GM19395 (cell line): ENCODE measurements at regions not wholly inside any gene's neighbourhood (a gene's known extent, or its start where the extent isn't known, plus 50 kb on each side); places are given as distances from the start of the nearest gene placed in this dataset.
"Not testable (repeated sequence)": the region's sequence is repeated elsewhere in the genome, so short reads cannot be mapped to it uniquely, and the experiment has no call there.

Experiments used
- ATAC-seq: cut with Tn5 transposase; IDR thresholded peaks from one replicate; pipeline ENCODE4 v1.9.1; 2021; ENCODE audit warnings: mild to moderate bottlenecking, moderate library complexity; ENCODE audit not compliant: unreplicated experiment

DNA sequence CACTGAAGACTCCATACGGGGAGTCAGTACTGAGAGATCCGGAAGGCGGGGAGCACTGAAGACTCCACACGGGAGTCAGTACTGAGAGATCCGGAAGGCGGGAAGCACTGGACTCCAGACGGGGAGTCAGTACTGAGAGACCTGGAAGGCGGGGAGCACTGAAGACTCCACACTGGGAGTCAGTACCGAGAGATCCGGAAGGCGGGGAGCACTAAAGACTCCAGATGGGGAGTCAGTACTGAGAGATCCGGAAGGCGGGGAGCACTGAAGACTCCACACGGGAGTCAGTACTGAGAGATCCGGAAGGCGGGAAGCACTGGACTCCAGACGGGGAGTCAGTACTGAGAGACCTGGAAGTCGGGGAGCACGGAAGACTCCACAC lies 77.2 kb downstream of the DLL1 start:
- not testable (repeated sequence) for ATAC-seq

DNA sequence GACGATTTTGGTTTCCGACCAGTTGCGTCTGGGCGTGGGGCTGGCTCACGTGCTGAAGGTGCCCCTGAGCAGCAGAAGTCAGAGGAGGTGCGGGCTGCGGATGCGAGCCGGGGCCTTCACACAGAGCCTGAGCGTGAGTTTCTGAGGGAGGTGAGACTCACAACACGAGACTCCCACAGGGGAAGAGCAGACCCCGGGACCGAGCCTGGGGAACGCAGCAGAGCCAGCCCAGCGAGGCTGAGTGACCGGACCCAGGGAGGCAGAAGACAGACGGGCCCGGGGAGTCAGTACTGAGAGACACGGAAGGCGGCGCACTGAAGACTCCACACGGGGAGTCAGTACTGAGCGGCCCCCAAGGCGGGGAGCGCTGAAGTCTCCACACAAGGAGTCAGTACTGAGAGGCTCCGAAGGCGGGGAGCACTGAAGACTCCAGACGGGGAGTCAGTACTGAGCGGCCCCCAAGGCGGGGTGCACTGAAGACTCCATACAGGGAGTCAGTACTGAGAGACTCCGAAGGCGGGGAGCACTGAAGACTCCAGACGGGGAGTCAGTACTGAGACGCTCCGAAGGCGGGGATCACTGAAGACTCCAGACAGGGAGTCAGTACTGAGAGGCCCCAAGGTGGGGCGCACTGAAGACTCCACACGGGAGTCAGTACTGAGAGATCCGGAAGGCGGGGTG lies 77.8 kb downstream of the DLL1 start:
- no peak for ATAC-seq

DNA sequence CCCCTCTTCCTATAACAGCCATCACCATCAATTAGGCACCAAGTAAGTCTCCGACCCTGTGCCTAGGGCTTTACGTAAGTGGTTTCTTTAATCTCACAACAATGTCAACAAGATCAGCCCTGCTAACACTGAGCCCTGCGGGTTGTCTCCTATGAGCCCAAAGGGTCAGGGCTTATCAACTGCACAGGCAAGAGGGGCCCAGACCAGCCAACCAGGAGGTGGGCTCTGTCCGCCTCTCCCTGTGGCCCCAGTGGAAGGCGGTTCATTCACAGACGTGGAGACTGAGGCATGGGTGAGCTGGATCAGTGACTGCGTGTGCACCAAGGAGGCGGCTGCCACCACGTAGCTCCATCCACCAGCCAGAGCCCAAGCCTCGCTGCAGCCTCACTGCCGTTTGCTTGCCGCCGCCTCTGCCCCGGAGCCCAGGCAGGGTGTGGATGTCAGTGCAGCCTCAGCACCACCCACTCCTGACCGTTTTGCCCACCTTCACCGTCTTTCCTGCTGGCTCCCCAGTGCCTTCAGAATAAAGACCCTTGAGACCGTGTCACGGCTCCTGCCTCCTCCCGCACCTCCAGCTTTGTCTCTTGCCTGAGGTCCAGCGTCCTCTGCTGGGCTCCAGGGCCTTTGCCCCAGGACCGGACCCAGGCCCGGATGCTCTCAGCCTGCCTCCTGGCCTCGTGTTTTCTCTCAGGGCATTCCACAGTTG lies 78.7 kb downstream of the DLL1 start:
- no peak for ATAC-seq

DNA sequence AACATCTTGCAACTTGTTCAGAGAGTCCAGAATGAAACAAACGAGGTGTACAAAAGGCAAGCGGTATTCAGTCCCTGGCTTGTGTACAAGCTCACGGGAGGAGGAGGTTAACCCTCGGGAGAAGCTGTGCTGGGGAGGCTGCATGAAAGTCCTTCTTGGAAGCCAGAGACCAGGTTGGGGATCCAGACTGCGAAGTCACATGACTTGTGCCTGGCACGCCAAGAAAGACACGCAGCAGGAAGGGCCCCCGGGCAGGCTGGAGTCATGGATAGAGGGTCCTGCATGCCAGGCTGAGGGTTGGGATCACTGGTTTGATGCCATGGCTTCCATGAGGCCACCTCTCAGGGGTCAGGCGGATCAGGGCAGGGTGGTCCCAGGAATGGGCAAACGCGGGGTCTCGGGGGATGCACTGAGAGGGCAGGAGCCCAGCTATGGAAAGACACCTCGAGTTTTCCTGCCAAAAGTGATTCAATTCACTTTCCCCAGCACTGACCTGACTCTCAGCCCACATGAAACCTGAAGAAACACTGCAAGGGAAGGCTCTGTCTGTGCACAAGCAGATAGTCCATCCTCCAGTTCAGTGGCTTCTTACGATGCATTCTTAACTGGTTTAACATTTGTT lies 79.4 kb downstream of the DLL1 start:
- ATAC-seq = no peak

DNA sequence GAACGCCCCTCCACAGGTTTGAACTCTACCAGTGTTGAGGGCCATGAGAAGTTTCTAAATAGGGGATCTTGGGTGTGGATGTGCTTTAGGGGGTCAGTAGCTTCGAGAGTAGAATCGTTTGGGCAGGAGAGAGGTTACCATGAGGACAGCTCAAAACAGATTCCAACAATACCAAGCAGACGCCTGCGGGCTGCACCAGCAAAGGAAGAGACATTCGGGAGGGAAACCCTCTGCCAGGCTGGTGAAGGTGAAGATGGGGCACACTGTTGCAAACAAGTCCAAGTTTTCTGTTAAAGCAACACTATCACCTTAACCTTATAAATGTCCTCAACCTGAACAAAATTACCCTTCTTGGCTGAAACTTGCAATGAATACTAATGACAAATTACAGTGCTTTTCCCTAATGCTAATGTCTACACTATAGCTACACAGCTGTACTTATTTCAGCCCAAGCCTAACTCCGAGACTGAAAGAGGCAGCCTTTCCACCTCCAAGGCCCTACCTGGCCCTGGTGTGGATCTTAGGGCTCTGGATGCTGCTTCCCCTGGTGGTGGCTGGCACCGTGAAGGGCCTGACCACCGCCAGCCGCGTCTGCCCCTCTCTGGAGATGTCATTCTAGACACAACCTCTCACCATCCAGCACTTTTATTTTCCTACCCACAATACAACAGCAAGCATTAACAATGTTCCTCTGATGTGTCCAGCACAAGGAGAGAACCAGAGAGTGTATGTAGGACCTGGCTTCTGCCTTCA lies 80.1 kb downstream of the DLL1 start:
- no peak for ATAC-seq

DNA sequence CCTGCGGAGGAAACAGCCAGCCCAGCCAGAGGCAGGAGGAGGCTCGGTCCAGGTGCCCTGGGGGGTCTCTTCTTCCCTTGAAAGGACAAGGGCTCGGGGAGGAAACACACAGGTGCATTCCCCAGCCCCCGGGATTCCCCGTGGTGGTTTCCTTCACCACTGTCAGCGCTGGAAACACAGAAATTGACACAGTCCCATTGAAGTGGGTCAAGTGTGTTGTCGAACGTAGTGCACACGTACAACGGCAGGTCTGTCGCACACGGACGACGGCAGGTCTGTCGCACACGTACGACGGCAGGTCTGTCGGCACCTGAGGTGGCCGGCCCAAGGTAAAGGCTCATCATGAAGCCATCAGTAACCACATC lies 80.9 kb downstream of the DLL1 start:
- ATAC-seq = no peak

DNA sequence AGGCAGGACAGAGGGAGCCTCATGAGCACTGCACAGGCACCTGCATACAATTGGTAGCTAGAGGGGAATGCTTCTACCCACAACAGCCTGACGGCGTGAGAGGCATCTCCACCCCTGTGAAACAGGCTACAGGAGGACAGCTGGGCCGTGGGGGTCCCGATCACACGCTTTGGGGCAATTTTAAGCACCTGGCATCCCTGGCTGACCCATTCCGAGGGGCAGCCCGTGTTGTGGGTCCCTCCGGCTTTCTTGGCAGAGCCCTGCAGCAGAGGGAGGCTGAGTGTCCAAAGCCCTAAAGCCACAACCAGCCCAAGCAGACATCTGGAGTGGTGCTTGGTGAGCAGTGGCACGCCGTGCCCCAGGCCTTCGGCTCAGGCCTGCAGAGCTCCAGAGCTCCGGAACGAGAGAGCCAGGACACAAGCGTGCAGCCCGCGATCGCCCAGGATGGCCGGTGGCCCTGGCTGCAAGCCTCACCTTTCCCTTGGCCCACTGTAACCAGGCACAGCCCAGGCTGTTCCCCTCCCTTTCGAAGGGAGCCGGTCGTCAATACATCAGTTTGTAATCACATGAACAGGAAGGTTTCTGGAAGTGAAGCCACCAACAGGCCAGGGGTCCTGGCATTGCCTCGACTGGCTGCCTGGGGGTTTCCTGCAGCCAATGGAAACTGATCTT lies 81.4 kb downstream of the DLL1 start:
- ATAC-seq = no peak

DNA sequence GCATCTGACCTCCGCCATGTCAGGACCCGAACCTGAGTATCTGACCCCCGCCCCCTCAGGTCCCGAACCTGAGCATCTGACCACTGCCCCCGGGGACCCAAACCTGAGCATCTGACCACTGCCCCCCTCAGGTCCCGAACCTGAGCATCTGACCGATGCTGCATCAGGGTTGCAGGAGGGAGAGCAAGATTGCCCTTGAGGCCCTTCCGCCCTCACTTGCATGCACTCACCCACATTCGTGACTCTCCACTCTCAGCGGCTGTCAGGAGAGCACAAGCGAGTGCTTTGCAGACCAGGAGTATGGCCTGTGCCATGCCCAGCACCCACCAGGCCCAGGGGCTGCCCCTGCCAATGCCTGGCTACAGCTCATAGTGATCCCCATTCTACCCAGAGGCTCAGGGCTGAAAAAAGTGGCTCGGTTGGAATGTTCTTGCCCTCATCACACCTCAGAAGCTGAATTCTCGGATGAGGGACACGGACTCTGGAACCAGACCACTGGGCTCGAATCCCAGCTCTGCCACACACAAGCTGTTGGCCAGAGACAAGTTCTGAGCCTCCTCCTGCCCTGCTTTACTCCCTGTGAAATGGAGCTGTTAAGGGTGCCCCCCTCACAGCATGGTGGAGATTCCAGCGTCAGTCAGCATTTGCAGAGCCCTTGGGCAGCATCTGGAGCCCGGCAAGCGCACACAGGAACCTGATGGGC lies 82.1 kb downstream of the DLL1 start:
- no peak for ATAC-seq

DNA sequence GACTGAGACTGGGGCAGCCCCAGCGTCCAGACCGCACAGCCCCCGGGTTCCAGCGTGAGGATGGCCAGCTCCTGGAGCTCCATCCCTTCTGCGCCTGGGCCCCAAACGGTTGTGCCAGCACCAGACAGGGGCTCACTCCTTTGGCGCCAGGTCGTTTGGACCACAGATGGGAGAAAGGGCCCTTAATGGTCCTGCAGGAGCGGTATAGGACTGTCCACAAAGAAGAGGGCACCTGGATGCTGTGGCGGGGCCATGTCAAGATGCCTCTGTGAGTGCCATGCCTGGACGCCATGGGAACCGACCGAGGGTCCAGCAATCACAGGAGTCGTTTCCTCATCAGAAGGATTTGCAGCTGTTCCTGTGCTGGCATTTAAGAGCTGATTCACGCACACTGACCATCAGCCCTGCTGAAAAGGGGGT lies 82.7 kb downstream of the DLL1 start:
- ATAC-seq = no peak

DNA sequence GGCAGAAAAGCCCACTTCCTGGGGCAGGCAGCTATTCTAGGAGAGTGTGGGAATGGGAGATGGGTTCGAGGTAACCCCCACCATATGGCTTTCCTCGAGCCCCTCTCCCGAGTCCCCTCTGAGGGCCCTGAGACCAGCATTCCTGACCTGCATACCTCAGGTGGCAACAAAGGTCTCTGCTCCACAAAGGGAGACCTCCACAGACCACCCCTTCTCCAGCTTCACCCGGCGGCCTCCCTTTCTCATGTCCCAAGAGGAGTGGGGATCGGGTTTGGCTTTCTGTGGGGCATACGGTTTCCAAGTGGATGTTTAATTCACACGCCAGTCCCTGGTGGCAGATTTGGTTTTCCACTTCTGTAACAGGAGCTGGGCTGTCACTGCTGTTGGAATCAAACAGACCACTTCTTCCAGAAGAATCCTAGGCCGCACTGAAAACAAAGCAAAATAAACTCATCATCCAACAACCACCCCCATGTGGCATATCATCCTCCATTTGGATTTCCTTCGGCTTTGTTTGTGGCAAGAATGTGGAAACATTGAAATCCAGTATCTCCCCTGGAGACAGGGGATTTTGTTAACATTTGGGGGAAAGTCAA lies 83.2 kb downstream of the DLL1 start:
- no peak for ATAC-seq

DNA sequence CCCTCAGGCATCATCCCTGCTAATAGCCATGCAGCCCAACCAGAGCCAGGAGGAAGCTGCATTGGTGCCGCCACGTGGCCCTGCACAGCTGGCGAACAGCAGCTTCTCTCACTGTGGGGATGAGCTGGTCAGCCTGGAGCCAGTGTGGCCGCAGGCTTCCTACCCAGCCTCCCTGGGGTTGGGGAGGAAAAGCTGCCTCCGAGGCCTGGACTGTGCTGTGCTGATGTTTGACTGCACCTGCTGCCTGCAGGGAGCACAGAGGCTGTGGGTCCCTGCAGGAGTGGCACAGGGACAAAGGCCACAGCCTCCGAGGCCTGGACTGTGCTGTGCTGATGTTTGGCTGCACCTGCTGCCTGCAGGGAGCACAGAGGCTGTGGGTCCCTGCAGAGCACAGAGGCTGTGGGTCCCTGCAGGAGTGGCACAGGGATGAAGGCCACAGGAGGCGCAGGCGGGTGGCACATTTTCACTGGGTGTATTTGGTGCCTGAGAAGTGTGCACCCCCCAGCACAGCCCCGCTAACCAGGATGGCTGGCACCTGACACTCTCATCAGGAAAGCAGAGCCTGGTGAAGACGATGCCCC lies 83.9 kb downstream of the DLL1 start:
- ATAC-seq = no peak

DNA sequence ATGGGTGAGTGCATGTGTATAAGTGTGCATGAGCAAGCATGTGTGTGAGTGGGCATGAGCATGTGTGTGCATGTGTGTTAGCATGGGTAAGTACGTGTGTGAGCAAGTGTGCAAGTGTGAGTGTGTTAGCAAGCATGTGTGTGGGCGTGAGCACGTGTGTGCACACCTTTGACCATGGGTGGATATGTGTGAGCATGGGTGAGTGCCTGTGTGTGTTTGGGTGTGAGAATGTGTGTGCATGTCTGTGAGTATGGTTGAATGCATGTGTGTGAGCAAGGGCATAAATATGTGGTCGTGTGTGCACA lies 84.6 kb downstream of the DLL1 start:
- ATAC-seq = no peak

DNA sequence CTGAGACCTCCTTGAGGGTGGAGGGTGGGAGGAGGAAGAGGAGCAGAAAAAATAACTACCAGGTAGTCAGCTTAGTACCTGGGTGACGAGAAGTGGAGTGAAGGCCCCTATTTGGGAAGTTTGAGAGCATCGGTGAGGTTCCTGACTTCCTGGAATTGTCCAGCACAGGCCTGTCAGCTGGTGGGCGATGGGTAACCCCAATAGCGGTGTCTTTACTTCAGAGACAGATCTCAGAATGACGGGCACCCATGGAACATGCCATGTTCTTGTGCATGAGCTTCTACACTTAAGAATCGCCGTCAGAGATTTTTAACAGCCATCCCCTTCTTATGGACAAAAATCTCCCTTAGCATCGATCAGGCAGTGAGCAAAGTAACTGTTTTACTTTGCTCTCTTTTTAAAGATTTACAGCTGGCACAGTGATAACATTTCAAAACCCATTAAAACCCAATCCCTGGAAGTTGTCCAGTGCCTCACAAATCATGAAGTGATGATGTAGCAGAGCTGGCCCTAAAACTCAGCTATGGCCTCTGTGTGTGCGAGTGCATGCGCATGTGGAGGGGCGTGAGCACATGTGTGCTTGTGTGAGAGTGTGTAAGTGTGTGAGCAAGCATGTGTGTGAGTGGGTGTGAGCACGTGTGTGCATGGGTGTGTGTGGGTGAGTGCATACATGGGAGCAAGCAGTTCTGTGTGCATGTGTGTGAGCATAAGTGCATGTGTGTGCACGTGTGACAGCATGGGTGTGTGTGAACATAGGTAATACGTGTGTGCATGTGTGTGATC lies 85.2 kb downstream of the DLL1 start:
- no peak for ATAC-seq

DNA sequence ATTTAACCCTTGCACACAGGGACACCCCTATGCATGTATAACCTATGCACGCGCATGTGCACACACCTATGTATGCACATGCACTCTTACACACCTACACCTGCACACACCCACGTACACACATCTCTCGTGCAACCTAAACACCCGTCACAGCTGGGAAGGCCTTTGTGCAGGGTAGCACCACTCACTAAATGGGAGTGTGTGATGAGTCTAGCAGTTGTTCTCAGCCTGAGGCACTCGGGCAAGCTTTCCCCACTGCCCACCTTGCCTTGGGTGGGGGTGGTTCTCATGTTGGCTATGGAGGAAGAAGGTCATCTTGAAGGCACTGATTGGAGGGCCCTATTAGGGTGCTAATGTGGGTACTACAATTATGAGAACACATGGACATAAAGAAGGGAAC lies 85.8 kb downstream of the DLL1 start:
- ATAC-seq = no peak

DNA sequence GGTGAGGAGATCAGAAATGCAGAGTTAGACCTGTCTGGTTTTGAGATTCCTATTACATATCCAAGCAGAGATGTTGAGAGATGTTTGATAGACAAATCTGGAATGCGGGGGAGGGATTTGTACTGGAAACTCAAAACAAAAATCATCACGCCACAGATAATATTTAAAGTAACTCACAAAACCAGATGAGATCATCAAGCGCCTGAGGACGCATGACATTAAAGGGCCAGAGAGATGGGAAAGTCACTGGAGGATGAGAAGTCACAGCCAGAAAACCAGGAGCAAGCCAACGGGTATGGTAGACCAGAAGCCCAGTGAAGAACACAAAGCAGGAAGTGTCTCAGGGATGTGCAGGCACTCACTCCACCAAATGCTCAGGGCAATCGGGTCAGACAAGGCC lies 87.7 kb downstream of the DLL1 start:
- ATAC-seq = no peak

DNA sequence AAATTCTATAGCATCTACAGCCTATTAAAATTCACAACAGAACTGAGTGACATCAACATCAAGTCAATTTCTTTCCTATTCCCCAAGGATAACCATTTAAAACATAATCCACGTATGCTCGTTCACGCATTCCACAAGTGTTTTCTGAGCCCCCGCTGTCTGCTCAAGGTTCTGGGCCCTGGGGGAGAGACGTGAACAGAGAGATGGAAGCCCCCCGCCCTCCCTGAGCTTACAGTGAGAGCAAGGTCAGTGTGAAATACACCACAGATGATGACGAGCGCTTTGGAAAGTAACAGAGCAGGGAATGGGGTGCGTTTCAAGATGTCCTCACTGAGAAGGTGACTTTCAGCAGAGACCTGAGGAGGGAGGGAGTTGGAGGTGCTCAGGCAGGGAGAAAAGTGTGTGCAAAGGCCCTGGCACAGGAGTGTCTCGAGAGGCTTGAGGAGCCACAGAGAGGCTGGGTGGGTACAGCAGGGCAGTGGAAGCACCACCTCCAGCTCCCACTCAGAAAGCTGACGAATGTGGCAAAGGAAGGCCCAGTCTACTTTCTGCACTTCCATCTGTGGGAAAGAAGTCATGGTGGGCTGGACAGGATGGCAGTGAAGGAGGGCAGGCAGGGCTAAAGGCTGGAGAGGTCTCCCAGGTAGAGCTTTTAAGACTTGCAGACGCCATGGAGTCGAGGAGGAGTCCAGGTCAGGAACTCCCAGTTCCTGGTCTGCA lies 88.3 kb downstream of the DLL1 start:
- no peak for ATAC-seq

DNA sequence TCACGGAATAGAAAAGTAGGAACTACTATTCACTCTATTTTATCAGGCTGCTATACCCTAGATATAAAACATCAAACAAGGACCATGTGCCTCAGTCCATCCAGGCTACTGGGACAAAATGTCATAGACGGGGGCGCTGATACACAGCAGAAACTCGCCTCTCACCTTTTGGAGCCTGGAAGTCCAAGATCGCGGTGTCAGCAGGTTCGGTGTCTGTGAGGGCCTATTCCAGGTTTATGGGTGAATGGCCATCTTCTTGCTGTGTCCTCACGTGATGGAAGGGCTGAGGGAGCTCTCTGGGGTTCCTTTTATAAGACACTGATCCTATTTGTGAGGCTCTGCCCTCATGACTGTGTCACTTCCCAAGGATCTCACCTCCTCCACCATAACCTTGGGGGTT lies 89.5 kb downstream of the DLL1 start:
- no peak for ATAC-seq

DNA sequence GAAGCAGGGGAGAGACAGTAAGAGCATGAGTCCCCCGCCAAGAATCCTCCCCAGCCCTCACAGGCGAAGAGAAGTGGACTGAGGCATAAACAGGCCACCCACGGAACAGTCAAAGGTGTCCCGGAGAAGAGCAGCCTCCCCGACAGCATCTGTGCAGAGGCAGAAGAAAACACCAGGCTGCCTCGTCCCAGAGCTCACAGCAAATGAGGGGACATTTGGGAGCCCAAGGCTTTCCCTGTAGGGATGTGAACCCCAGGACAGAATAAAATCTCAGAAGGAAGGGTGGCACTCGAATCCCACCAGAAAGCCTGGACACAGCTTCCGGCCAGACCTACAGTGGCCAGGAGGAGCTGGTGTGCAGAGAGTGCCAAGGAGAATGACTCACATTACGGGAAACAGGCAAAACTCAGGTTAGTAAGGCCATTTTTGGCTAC lies 90.4 kb downstream of the DLL1 start:
- ATAC-seq = no peak

DNA sequence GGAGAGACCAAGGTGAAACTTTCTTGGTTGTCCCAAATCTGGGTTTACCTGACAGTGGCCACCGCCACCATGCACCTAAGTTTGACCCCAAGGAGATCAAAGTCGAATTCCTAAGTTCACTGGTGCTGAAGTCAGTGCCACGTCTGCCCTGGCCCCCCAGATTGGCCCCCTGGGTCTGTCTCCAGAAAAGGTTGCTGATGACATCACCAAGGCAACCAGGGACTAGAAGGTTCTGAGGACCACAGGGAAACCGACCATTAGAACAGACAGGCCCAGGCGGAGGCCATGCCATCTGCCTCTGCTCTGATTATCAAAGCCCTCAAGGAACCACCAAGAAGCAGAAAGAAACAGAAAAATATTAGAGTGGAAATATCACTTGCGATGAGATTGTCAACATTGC lies 91.2 kb downstream of the DLL1 start:
- no peak for ATAC-seq
